GM13977 (cell line): ENCODE measurements at regions not wholly inside any gene's neighbourhood (a gene's known extent, or its start where the extent isn't known, plus 50 kb on each side); places are given as distances from the start of the nearest gene placed in this dataset.
"Not testable (repeated sequence)": the region's sequence is repeated elsewhere in the genome, so short reads cannot be mapped to it uniquely, and the experiment has no call there.

ENCODE experiments used
- DNase-seq: peaks from one replicate; pipeline ENCODE4 v3.0.0; 2012; ENCODE audit warnings: low spot score
- CTCF ChIP-seq: IDR thresholded peaks from 2 replicates; pipeline ENCODE4 v1.5.1; 2012; ENCODE audit warnings: mild to moderate bottlenecking, control low read depth; ENCODE audit not compliant: insufficient read depth; ENCODE audit errors: extremely low read depth, missing control alignments
- in situ Hi-C: fragments of 300-500 bp; cut with MboI; formaldehyde crosslinking; loops from one replicate; pipeline ENCODE4 v1.12.0; 2022; ENCODE audit warnings: low sequenced_read_pairs, low pct_unique_long_range_greater_than_20kb, mixed read lengths, inconsistent platforms; ENCODE audit not compliant: unreplicated experiment

DNA sequence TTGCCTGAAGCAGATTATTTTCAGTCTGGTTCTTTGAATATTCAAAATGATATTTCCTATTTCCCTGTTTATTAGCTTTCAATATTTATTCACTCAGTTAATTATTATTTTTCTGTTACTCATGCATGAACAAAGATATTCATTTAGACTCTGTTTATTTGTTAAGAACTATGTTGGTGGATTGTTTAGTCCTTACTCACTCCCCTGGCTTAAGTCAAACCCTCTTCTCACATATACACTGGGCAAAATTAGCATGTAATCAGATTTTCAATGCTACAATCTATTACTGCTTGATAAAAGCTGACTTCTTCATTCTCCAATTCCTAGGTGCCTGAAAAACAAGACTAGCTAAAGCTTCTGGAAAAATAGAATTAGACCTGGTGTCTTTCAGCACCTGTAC, 335.8 kb downstream of the FAT4 start:
- in situ Hi-C loops, result no loop called here
- DNase-seq, result no peak
- TF ChIP-seq CTCF, result no peak

- DNase-seq, in situ Hi-C loops: not testable (repeated sequence)
These were observed 337.1 kb downstream of the FAT4 start for GRCh38 chr4:125651707-125652357.

GRCh38 chr4:125658773-125659172, 344.0 kb downstream of the FAT4 start:
- in situ Hi-C loops, result no loop called here
- TF ChIP-seq CTCF, result no peak

DNA sequence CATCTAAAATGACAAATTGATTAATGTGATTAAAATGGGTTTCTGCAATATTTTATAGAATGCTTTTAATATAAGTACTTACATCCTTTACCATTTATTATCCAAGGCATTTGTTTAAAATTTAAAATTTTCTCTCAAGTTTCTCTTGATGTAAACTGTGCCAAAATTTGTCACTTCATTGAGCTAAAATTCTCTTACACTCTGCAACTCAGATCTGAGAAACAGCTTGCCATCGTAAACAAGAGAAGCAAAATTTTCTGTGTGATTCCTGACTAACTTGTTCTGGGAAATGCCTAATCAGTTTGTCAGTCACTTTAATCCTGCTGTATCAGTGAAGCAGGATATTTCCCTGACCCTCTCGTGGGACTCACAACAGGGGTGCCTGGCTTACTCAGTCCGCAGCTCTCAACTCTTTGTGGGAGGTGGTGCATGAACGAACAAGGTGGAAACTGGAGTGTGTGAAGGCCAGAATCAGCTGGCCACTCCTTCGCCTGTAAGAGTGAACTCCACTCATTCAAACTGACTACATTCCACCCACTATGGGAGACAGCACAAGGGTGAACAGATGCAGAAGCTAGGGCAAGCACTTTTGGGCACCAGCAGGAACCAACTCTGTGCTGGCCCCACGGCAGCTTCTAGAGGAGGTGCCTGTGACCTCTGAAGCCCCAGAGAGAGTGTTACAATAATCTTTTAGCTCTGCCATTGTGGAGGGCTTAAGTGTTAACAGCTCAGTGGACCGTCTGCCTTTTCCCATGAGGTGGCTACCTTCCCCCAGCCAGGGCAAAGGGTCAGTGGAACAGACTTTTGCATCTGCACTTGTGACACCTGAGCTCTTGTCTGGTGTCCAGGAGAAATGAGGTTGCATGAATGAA, 349.4 kb downstream of the FAT4 start:
- no peak for DNase-seq
- in situ Hi-C loops, result no loop called here
- no peak for TF ChIP-seq CTCF

More at GRCh38 chr4:125658773-125659172, 344.0 kb downstream of the FAT4 start:
- DNase-seq, result no peak

GRCh38 chr4:125666635-125667034, 351.9 kb downstream of the FAT4 start:
- no peak for TF ChIP-seq CTCF
- in situ Hi-C loops, result no loop called here

DNA sequence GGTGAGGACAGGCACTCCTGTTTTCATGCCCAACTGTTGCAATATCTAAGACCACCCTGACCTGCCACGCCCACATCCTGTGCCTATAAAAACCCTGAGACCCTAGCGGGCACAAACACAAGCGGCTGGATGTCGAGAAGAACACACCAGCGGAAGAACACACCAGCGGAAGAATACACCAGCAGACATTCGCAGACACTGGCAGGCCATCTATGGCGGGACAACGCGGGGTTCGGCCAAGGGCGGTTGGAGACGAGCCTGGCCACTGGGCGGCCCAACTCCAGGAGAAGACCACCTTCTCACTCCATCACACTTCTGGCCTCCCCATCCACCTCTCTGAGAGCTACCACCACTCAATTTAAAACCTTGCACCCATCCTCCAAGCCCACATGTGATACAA, 361.4 kb downstream of the FAT4 start:
- no peak for DNase-seq
- in situ Hi-C loops, result no loop called here
- TF ChIP-seq CTCF, result no peak

More at GRCh38 chr4:125666635-125667034, 351.9 kb downstream of the FAT4 start:
- no peak for DNase-seq

DNA sequence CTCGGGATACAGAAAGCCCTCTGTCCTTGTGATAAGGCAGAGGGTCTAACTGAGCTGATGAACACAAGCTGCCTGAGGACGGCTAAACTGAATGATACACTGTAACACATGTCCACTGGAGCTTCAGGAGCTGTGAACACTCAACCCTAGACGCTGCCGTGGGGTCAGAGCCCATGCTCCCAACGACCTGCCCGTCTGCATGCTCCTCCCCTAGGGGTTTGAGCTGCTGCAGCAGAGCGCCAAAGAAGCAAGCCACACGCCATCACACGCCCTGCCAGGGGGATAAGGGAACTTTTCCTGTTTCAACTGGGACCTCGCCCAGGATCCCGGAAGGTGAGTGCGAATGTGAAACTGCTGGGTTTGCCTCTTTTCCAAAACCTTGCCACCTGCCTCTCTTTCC, 361.8 kb downstream of the FAT4 start:
- in situ Hi-C loops, result no loop called here
- no peak for TF ChIP-seq CTCF
- no peak for DNase-seq
